GM21737 (cell line): ENCODE measurements at regions not wholly inside any gene's neighbourhood (a gene's known extent, or its start where the extent isn't known, plus 50 kb on each side); places are given as distances from the start of the nearest gene placed in this dataset.

ENCODE experiments used
- ATAC-seq: cut with Tn5 transposase; IDR thresholded peaks from one replicate; pipeline ENCODE4 v1.9.1; 2021; ENCODE audit warnings: mild to moderate bottlenecking, moderate library complexity; ENCODE audit not compliant: unreplicated experiment

DNA sequence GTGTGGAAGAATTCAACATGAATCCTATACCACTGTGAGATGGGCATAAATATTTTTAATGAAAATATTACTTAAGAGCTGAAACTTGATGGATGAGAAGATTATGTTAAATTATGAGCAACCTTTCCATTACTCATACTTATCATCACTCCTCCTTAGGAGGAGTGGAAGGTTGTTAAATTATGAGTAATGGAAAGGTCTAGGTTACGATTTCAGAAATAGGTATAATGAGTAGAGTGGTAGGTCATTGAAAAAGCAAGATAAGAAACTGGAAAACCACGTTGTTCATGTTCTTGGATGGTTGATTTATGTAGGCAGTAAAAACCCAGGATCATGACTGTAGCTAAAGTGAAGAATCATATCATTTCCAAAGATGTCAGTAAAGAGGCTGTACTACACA is 973.2 kb upstream of the RAG2 start:
- ATAC-seq: no peak

DNA sequence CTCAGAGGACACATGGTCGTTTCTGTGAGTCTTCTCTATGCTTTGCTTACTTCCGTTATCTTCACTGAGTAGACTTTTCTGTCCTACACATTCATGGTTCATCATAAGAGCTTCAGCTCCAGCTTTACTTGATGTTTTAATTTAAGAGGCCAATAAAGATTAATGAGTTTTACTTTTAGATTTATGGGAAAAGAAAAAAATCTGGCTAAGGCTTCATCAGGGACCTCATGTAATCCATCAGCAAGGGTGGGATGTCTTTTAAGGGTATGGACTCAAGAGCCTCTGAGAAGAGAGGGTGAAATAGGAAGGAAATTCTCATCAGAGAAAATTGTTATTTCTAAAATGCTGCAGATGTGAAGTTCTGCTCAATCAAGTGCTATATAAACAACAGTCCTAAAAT is 963.0 kb upstream of the RAG2 start:
- no peak for ATAC-seq

DNA sequence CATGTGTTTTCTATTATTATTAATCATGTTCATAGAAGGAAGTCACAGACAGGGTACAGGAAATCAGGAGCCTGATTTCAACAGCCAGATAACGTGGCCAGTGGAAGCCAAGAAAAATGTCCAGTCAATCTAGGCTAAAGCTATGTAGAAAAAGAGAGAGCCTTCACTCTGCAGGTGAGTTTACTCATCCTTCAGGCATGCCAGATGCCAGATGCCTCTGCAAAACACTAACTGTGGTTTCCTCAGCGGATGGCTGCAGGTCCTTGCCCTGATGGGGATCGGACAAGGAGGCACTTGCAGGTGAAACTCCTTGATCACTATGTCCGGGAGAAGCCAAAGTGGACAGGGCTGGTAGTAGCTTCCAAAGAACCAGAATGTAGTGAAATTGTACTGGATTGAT is 962.3 kb upstream of the RAG2 start:
- no peak for ATAC-seq

DNA sequence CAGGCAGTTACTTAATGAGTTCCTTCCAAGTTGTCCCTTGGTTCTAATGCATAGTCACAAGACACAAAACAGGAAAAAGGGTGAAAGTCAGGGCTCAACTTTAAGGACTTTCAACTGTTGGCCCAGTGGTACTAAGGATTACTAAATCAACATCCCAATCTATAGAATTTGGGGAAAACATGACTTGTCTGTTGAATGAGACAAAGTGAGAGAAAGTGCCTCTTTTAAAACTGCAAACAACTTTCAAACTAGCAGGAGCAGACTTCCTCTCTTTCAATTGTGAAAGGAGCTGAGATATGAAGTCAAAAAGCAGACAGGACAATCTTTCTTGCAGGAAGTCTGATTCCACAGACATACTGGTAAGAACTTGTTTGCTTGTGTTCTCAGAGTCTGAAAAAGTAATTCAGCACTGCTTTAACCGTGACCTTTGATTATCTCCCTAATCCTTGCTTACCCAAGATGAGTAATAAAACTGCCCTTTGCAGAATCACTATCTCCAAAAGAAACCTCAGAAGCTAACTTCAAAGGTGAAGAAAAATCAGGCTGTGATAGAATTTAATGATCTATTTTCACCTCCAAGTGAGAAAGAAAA is 960.7 kb upstream of the RAG2 start:
- no peak for ATAC-seq

DNA sequence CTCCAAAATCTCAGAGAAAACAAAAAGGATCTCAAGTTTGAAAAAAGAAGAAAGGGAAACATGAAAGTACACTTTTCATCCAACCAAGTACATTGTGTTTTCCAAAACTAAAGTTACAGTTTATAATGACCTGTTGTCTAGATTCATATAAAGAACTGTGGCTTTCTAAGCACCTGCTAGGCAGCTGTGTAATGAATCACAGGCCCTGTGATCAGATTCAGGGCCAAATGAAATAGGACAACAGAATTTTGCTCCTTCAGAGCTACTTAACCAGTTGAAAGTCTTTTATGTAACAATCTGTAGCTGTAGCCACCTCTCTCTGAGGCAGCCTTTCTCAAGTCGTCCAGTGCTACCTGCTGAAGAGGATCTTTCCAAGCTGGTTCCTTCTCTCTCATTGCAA is 960.0 kb upstream of the RAG2 start:
- ATAC-seq: no peak

DNA sequence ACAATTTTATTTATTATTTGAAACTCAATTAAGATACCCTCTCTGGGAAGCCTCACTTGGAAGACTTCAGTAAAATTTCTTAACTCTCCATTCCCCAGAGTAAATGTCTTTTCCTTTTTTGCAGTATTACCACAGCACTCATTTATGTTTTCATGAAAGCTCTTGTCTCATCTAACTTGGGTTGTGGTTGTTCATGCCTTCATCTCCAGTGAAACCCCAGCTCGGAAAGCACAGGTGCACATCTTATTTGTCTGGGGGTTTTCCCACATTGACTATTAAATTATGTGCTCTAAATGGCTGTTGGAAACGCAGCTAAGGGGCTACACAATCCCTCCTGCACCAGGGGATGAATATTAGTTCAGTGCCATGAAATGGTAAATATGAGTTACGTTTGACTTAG is 954.2 kb upstream of the RAG2 start:
- ATAC-seq: no peak

DNA sequence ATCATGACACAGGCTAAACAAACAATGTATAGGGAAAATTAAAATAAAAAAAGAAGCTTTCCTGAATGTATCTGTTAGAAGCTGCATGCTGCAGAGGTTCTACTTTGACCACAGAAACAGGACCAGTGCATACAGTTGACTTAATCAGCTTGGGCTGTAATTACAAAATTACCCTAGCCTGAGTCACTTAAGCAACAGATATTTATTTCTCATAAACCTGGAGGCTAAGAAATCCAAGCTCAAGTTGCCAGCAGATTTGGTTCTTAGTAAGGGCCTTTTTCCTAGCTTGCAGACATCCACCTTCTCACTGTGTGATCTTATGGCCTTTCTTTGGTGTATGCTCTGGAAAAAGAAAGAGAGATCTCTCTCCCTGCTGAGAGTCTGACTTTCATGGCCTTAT is 946.5 kb upstream of the RAG2 start:
- ATAC-seq: no peak

DNA sequence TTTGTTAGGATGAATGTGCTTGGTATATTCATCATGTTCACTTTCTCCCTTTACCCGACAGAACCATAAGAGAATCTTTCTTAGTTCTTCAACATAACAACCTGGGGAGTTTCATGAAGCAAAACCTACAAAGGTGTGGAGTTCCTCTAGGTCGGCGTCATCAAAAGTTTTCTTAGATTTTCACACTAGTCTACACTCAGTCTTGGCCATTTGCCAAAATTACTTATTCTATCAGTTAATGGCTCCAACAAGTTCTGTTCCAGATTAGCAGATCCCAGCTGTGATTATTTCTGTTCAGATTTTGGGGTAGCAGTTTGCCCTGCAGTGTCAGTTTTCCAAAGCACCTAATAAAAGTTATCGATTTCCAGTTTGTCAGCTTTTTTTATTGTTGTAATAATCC is 935.8 kb upstream of the RAG2 start:
- ATAC-seq: no peak

DNA sequence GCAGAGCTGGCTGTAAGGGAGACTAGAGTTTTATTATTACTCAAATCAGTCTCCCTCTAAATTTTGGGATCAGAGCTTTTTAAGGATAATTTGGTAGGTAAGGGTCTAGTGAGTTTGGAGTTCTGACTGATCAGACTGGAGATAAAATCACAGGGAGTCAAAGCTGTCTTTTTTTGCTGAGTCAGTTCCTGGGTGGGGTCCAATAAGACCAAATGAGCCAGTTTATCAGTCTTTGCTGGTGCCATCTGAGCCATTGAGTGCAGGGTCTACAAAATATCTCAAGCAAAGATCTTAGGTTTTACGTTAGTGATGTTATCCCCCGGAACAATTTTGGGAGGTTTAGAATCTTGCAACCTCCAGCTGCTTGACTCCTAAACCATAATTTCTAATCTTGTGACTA is 935.1 kb upstream of the RAG2 start:
- ATAC-seq: no peak

DNA sequence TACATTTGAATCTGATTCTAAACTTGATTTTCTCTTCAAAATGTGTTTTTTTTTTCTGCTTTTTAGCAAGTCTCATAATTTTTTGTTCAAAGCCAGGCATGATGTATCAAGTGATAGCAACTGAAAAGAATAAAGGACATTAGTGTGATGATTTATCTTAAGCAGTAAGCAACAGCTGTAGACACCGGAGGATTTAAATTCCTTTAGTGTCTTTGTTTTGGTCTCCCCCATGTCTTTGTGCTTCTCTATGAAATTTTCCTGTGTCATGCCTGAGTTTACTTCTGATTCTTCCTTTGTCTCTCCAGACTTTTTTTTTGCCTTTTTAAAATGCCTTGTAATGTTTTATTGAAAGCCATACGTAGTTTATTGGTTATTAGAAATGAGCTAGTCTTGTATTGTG is 934.2 kb upstream of the RAG2 start:
- ATAC-seq: no peak

DNA sequence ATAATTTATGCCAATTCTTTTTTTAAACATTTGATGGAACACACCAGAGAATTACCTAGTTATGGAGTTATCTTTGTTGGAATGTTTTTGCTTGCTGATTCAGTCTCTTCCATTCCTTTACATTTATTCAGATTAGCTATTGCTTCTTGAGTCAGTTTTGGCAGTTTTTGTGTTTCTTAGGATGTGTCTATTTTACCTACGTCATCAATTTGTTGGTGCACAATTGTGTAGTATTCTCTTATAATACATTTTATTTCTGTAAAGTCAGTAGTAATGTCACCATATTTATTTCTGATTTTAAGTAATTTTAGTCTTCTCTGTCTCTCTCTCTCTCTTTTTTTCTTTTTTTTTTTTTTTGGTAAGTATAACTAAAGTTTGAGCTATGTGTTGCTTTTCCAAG is 929.5 kb upstream of the RAG2 start:
- no peak for ATAC-seq

DNA sequence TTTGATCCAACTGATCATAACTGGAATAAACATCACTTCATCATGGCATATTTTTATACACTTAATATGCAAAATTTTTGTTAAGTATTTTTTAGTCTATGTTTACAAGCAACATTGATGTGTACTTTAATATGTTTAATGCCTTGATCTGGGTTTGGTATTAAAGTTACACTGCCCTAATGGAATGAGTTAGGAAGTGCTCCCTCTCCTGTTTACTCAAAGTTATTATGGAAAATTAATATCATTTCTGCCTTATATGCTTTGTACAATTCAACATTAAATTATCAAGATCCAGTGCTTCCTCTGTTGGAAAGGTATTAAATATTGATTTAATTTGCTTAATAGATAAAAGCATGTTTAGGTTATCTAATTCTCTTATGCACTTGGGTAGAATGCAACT is 927.3 kb upstream of the RAG2 start:
- no peak for ATAC-seq

DNA sequence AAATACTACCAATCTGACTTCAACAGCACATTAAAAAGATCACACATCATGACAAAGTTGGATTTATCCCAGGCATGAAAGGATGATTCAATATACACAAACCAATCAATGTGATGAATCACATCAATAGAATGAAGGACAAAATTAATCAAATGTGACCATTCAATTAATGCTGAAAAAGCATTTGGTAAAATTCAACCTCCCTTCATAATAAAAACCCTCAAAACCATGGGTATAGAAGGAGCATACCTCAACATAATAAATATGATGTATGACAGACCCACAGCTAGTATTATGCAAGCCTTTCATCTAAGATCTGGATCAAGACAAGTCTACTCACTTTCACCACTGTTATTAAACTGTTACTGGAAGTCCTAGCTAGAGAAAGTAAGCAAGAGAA is 921.7 kb upstream of the RAG2 start:
- ATAC-seq: no peak

DNA sequence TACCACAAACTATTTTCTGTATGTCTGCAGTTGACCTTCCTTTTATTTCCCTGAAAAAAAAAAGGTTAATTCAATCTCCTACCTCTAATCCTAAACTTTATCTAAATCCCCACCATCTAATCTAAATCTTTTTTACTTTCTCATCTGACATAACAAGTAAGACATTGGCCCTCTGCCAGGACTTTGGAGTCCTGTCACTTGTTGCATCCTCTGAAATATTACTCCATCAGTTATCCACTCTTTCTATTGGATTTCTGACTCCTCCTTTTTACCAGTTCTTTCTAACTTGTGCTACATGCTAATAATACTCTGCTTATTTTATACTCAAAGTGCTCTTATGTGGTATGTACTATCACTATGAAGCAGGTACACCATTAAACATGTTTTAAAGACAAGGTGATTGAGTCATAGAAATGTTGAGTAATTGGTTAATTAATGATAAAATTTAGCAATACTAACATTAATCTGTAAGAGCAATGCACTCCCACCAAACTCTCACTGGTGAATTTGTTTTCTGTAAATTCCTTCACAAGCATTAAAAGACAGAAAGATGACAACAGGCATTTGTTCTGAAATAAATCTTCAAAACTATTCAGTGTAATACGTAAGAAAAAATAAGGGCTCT is 914.2 kb upstream of the RAG2 start:
- no peak for ATAC-seq

DNA sequence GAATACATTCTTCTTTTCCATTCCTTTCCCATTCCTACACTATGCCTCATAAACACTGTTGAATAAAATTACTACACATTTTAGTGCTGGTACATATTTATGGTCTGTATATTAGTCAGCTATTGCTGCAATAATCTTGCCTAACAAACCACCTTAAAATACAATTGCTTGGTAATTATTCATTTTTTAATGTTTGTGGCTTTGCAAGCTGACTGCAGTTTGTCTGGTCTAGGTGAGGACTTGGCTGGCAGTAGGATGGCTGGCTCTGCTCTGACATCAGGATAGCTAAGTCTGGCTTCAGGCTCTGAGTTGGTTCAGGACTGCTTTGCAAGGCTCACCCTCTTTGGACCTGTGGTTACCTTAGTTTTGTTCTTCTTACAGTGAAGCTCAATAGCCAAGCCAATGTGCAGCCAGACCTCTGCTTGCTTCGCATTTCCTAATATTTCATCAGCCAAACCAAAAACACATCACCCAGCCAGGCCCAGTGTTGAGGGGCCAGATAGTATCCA is 913.4 kb upstream of the RAG2 start:
- no peak for ATAC-seq

DNA sequence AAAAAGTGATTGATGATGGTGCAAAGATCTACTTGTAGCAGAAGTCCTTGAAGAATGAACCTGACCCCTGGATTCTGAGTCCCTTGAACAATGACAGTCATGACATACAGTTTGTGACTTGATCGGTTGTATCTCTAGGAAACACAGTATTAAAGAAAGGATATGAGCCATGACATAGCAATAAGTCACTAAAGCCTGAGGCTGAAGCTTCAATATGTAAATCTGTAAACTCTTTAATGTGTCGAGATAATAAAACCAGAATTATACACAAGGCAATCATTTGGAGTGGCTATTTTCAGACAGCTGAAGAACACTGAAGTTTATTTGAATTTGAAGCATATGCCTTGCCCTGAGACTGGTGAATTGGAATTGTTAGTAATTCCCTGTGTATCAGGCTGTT is 911.5 kb upstream of the RAG2 start:
- ATAC-seq: no peak

DNA sequence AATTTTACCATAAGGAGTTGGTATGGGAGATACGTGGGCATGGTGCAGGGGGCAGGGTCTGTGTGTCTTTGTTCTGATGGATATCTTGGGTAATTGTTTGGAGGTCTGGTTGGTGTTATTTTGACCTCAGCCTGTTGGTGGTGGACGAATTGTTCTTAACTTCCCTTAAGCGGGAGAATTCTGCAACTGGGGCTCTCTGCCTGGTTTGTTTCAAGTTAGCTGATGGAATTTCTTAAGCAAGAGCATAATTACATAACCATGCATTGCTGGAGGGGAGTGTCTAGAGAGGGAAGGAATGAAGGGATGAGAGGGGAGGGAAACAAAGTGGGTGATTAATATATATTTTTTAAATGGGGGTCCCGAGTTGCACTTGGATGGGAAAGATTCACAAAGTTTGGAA is 908.5 kb upstream of the RAG2 start:
- ATAC-seq: no peak

DNA sequence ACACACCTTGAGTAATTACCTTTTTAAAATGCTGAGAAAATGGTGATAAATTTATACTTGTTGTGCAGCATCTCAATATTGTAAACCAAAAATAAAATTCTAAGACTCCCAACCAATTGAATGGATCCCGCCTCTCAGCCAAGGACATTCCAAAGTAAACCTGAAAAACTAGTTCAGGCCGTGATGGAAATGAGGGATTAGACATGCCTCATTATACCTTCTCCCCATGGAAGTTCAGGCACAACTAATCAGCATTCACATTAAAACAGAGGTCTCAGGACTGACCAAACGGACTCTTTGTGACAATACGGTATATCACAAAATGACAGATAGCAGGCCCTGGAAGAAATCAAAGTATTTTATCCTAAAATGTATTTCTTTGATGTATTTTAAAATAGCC is 907.4 kb upstream of the RAG2 start:
- no peak for ATAC-seq

DNA sequence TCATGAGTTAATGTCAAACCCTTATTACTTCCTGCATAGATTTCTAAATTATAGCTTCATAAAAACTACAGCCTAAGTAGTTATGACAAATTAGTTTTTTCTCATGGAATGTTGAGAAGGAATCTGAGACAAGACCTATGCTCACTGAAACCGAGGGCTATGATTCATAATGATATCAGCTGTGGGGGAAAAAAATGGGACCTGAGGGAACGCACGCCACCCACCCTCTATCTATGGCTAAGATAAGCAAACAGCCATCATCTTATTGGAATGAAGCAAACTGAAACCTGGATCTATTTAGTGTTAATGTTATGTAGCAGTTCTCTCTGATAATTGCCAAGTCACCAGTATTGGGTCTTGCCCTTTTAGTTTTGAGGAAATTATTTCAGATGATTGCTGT is 906.9 kb upstream of the RAG2 start:
- no peak for ATAC-seq

DNA sequence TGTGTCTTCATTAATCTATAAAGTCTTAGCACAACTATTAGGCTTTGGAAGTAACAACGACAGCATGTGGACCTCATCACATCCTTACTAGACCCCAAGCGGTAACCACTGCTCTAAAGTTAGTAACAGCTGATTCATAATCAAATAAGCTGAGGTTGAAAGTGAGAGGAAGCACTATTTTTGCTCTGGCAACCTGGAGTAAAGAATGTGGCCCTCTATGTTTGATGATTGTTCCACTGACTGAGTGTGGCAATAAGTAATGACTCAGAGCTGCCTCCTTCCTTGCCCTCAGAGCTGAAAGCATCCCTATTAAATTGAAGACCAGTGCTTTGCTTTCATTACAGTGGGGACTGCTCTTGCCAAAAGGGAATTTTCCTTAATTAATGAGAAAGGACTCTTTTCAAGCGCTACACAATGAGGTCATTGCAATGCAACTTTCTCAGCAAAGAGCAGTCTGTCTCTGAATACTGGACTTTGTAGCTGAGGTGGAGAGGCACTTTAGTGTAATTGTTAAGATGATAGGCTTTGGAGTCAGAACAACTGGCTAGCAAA is 906.1 kb upstream of the RAG2 start:
- peak; percentile 89 for ATAC-seq

DNA sequence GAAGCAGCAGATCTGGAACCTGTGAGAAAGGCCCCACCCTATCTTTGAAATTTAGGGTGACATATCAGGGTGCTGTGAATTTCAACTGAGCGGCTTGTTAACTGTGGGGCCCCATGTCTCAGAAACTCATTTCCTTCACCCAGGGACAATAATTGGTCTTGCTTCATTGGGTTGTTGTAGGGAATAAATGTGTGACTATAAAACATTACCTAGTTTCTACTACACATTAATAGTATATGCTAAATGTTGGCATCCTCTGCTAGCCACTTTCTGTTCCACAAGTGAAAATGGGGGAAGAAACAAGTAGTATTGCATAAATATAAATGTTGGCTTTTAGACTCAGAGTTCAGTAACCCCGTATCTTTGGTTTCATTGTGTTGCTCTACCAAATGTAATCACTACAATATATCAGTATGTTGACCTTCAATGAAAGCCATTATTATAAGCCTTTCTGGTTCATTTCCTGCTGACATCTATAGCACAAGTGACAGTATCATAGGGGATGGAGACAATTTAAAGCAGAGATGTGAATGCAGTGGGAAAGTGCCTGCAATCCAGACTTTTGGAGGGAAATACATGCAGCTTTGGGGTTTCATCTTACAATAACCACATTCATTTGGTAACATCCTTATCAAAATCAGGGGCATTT is 905.5 kb upstream of the RAG2 start:
- peak; percentile 53 for ATAC-seq

DNA sequence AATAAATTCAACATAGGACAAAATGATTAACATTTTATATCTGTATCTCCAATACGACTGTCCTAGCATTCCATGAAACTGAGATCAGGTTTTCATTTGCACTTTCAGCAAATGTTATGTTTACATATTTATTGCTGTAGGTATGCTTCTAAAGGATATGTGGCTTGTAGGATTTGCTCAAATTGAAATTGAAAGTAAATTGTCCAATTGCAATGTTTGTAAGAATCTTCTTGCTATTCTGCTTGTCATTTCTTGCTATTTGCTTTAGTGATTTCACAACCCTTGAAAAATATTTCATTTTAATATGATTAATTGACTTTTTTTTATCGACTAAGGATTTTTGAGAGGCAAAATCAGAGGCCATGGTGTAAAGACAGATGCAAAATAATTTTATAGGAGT is 904.2 kb upstream of the RAG2 start:
- no peak for ATAC-seq
